Neutrophil (primary cell): ENCODE measurements at regions not wholly inside any gene's neighbourhood (a gene's known extent, or its start where the extent isn't known, plus 50 kb on each side); places are given as distances from the start of the nearest gene placed in this dataset.

Experiments
- H3K27ac ChIP-seq: fragments of 200-600 bp; sonication (generic); 2 replicates; pipeline ENCODE4 v1.5.1; 2016; ENCODE audit warnings: mild to moderate bottlenecking, moderate library complexity
- H3K27me3 ChIP-seq: fragments of 200-600 bp; sonication (generic); 2 replicates; pipeline ENCODE4 v1.6.0; 2016; ENCODE audit warnings: mild to moderate bottlenecking
- H3K36me3 ChIP-seq: fragments of 200-600 bp; sonication (generic); 2 replicates; pipeline ENCODE4 v1.5.1; 2017
- H3K4me1 ChIP-seq, 2 experiments: fragments of 200-600 bp in 1 of 2; sonication (generic) in 1 of 2; 1 replicate in 1 of 2; 2 replicates in 1 of 2; pipeline versions ENCODE4 v1.5.1 to v1.6.1; 2013 to 2016; ENCODE audit warnings: low read depth in 1 of 2, low read length in 1 of 2, mild to moderate bottlenecking in 1 of 2, moderate library complexity in 1 of 2; ENCODE audit not compliant: control insufficient read depth in 1 of 2, insufficient read depth in 1 of 2
- H3K4me3 ChIP-seq, 2 experiments: fragments of 200-600 bp in 1 of 2; sonication (generic) in 1 of 2; 1 replicate in 1 of 2; 2 replicates in 1 of 2; pipeline ENCODE4 v1.5.1; 2013 to 2016; ENCODE audit warnings: low read depth in 1 of 2, low read length in 1 of 2, mild to moderate bottlenecking in 1 of 2, moderate library complexity in 1 of 2
- H3K9me3 ChIP-seq: fragments of 200-600 bp; sonication (generic); 2 replicates; pipeline ENCODE4 v1.5.1; 2016
- CTCF ChIP-seq: fragments of 200-600 bp; sonication (generic); IDR thresholded peaks from 2 replicates; pipeline ENCODE4 v1.5.1; 2016; ENCODE audit warnings: antibody characterized with exemption

- Histone ChIP-seq H3K4me3 (no peak overlapping the region), H3K27me3 (no peaks in the 10 kb centered on the region), H3K27ac (no peak overlapping the region), H3K4me1 (no peaks in the 10 kb centered on the region), H3K36me3 (no peaks in the 10 kb centered on the region), H3K9me3 (no peaks in the 10 kb centered on the region)
- TF ChIP-seq CTCF, result no peak
These were observed 184.5 kb upstream of the ATP11B start for GRCh38 chr3:182608832-182609231.

GRCh38 chr3:182609575-182610156 lies 183.6 kb upstream of the ATP11B start:
- no peaks in the 10 kb centered on the region for H3K4me1 ChIP-seq
- H3K4me3 ChIP-seq, result no peak overlapping the region
- no peaks in the 10 kb centered on the region for H3K36me3 ChIP-seq
- no peaks in the 10 kb centered on the region for H3K9me3 ChIP-seq
- no peaks in the 10 kb centered on the region for H3K27me3 ChIP-seq
- no peak overlapping the region for H3K27ac ChIP-seq
- no peak for TF ChIP-seq CTCF

GRCh38 chr3:182612332-182612731 lies 181.0 kb upstream of the ATP11B start:
- TF ChIP-seq CTCF, result no peak
- H3K27me3 ChIP-seq, result no peaks in the 10 kb centered on the region

DNA sequence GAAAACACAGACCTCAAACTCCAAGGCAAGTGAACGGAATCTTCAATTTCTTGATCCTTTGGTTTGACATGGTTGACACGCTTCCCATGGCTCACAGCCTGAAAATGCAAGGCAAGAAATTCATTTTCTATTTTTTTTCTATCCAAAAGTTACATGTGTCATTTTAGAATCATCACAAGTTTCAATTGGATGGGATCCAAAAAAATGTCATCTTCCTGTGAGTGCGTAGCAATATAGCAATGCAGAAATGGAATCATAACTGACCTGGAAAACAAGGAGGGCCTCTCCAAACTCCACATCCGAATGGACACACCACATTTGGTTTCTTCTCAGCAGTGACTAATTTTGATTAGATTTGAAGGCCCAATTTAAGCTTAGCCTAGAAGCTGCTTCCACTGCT lies 175.8 kb upstream of the ATP11B start:
- no peaks in the 10 kb centered on the region for H3K36me3 ChIP-seq
- TF ChIP-seq CTCF, result no peak
- H3K27me3 ChIP-seq, result peaks cover 14% of the 10 kb centered on the region
- no peaks in the 10 kb centered on the region for H3K9me3 ChIP-seq
- no peak overlapping the region for H3K27ac ChIP-seq
- H3K4me1 ChIP-seq, result no peaks in the 10 kb centered on the region
- H3K4me3 ChIP-seq, result no peak overlapping the region

More at GRCh38 chr3:182612332-182612731, 181.0 kb upstream of the ATP11B start:
- Histone ChIP-seq H3K9me3 (no peaks in the 10 kb centered on the region), H3K4me3 (no peak overlapping the region), H3K4me1 (no peaks in the 10 kb centered on the region), H3K27ac (no peak overlapping the region), H3K36me3 (no peaks in the 10 kb centered on the region)

GRCh38 chr3:182618085-182618732 lies 175.1 kb upstream of the ATP11B start:
- Histone ChIP-seq H3K36me3 (no peaks in the 10 kb centered on the region), H3K4me1 (no peaks in the 10 kb centered on the region), H3K9me3 (no peaks in the 10 kb centered on the region), H3K27ac (no peak overlapping the region), H3K4me3 (no peak overlapping the region), H3K27me3 (peaks cover 17% of the 10 kb centered on the region)
- no peak for TF ChIP-seq CTCF
